ELR (cell line): ENCODE measurements at regions not wholly inside any gene's neighbourhood (a gene's known extent, or its start where the extent isn't known, plus 50 kb on each side); places are given as distances from the start of the nearest gene placed in this dataset.
"Not testable (repeated sequence)": the region's sequence is repeated elsewhere in the genome, so short reads cannot be mapped to it uniquely, and the experiment has no call there.

Source experiments
- DNase-seq: peaks from one replicate; pipeline ENCODE4 v3.0.0-alpha.2; 2015; ENCODE audit warnings: low read depth

DNA sequence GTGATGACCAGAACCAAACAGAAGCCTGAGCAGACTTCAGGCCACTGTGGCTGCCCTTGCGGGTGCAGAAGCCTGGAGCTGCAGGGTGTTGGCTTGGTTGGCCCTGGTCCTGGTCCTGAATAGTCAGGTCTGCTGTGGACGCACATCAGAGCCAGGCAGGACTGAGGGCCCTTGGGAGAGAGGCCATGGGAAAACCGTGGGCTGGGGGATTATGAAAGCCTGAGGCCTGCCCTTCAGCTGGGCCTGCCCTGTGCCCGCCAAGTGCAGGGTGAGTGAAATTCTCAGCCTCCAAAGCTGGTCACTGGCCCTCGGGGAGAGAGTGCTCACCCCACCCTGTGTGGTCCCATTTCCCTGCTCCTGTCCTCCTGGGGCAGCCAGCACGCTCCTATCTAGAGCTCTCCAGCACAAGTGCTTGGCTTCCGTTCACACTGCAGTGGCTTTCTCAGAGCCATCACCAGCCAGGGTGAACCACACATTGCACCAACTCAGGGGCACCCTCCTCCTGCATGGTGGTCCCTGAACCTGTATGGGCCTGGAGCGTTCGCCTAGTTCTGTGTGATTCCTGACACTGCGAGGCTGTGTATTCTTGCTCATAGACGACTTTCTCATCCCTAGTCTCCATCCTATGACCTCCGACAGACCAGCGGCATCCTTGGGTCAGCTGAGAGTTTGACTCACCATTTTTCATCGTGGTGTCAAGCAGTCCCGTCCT, 146.1 kb downstream of the TTLL2 start:
- no peak for DNase-seq

DNA sequence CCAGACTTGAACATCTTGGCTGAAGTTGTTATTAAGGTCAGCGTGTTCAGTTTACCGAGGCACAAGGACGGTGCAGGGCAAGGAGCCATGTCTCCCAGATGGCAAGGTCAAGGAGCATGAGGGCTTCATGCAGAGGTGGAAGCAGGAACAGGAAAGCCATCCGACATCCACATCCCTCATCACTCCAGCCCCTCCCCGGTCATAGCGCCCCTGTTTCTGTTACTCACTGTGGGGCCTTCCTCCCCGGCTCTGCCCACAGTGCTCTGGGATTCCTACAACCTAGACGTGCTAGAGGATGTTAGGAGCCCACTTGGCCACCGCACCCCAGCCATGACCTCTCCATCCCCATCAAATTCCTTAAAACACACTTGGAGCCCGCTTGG, 146.7 kb downstream of the TTLL2 start:
- no peak for DNase-seq

DNA sequence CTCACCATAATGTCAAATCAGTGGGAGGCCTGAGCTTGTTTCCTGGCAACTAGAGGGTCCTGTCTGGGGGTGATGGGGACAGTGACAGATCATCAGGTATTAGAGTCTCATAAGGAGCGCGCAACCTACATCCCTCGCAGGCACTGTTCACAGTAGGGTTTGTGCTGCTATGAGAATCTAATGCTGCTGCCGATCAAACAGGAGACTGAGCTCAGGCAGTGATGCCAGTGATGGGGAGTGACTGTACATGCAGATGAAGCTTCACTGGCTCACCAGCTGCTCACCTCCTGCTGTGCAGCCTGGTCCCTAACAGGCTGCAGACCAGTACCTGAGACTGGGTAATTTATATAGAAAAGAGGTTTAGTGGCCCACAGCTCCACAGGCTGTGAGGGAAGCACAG, 147.3 kb downstream of the TTLL2 start:
- no peak for DNase-seq

DNA sequence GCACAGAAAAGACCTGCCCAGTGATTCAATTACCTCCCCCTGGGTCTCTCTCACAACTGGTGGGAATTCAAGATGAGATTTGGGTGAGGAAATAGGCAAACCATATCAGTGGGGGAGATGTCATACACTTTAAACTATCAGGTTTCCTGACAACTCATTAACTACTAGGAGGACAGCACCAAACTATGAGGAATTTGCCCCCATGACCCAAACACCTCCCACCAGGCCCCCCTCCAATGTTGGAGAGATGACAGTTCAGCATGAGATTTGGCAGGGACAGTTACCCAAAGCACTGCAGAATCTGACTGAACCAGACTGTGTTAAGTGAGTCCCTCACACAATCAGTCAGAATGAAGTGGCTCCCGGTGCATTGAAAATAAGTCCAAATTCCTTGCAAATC, 148.0 kb downstream of the TTLL2 start:
- DNase-seq = no peak

DNA sequence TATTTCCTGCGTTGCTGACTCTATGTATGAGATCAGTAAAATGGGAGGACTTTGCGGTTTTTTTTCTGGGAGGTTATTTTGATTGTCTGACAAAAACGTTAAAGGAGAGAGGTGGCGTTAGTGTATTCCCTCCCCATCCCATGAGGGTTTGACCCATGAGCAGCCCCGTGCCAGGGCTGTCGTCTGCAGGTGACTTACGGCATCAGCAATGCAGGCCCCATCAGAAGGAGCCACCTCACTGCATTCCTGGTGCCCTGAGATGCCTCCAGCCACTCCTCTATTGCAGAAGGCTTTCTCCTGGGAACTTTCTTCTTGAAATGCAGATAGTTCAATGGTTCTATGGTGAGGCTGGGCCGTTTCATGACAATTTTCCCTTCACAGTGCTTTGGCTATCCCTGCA, 149.3 kb downstream of the TTLL2 start:
- DNase-seq = no peak

DNA sequence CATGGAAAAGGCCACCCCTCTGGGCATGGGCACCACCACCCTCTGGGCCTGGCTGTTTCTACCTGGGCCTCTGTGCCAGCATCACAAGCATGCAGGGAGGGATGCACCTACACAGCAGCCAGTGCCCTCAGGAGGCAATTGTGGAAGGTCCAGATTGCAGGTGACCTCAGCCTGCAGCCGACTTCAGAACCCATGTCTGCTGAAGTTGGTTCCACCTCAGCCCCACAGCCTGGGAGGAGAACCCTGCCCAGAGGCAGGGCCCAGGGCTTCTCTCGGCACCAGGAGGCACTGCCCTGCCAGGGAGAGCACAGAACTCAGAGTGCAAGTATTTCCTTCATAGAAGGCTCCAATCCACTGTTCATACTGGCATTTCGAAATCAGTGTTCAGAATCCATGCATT, 149.8 kb downstream of the TTLL2 start:
- DNase-seq = no peak

DNA sequence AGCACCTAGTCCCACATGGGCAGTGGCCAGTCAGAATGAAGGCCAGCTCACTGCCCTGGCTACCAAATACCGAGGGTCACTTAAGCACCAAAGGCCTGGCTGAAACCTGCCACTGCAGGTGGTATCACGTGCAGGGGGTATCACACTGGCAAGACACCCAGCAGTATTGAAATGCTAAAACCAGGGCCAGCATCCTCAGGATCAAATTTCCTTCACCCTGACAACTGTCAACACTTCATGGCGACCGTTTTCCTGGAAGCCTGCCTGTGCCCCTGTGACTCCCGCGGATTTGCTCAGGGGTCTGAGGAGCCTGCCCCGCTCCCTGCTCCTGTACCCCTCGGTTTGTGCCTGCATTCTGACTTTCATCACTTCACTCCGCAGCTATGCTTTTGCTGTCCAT, 151.1 kb downstream of the TTLL2 start:
- DNase-seq = no peak

DNA sequence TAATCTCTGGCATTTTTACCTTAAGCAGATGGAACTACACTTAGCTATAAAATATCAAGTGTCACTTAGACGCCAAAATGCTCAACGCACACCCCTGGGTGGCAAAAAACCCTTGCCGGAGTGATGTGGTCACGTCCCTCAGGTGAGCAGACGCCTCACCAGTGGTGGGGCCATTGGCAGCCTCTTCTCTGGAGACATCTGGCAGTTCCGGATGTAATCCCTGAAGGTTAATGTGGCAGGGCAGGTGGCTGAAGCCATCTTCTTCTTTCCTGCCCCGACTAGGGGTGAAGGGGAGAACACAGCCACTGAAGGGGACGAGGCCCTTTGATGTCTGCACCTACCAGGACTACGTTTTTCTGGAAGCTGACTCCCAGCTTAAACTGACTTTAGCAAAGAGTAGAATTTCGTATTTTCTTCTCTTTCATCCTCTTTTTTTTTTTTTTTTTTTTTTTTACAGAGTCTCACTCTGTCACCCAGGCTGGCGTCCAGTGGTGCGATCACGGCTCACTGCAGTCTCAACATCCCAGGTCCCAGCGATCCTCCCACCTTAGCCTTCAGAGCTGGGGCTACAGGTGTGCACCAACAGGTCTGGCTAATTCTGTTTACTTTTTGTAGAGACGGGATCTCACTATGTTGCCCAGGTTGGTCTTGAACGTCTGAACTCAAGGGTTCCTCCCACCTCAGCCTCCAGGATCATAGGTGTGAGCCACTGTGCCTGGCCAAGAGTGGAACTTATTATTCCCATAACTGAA, 152.1 kb downstream of the TTLL2 start:
- DNase-seq = no peak

DNA sequence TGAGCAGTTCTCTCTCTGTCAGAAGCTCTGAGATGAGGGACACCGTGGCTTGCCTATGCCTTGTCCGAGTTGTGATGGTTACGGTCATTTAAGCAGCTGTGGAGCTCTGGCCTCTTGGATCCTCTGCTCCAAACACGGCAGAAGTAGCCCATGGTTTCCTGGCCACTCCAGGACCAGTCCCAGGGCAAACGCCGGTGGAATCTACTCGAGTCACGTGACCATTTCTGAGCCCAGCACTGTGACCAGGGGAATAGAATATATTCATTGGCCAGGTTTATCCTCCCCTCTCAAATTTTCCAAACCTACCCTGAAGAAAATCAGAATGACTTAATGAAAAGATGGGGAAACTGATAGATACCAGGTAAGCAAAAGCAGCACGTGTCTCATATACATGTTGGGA, 152.8 kb downstream of the TTLL2 start:
- no peak for DNase-seq

DNA sequence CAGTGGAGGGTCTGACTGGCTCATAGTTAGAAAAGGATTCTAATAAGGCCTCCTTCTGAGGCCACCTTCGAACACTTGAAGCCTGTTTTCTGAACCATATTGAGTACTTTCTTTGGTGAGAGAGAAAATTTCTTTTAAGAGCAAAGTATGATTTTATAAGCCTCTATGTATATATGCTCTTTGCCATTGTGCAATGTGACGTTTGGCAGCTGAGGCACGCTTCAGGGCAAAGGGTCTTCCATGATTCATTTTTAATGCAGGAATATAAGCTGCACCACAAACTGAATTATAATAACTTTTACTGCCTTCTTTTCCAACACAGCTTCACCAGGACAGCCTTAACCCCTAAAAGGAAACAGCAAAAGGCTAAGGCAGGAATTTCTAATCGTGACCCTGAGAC, 154.4 kb downstream of the TTLL2 start:
- DNase-seq = no peak

DNA sequence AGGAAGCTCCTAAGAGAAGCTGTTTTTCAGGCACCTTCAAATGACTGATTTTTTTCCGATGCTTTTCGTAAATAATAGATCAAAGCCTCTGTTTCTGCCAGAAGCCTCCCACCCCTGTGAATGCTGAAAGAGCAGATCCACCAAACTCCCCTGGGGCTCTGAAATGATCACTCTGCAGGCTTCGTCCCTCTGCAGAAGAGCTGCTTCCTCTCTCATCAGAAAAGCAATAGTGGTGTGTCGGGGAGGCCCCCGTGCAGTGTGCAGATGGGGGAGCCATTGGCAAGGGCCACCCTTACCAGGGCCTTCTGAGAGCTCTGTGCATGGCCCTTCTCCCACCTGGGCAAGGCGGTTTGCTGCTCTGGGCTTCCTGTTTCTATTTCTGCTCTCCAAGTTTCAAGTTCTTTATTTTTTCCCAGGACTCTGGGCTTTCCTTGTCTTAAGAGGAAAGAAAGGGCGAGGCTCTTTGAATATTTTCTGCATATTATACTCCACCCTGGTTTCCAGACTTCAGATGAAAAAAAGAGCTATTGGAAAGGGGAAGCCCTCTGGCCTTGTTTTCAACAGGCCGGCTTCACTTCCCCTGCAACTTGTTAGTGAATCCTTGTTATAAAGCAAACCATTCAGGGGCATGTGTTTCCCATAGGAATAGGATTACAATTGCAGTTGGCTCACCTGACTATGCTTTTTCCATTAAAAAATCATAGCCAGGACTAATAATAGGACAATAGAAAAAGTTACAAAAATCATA, 155.2 kb downstream of the TTLL2 start:
- no peak for DNase-seq

DNA sequence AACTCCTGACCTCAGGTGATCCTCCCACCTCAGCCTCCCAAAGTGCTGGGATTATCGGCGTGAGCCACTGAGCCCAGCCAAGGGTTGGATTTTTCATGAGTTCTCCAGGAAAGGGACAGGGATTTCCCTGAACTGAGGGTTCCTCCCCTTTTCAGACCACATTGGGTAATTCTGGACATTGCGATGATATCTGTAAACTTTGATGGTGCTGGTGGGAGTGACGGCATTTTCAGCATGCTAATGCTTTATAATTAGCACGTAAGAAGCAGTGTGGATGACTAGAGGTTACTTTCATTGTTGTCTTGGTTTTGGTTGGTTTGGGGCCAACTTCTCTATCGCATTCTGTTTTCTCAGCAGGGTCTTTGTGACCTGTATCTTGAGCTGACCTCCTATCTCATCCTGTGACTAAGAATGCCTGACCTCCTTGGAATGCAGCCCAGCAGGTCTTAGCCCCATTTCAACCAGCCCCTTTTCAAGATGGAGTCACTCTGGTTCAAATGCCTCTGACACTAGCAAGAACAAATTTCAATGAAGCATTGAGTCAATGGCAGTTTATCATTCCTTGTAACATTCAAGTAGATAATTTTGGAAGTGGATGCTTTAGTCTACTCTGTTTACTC, 156.5 kb downstream of the TTLL2 start:
- no peak for DNase-seq

DNA sequence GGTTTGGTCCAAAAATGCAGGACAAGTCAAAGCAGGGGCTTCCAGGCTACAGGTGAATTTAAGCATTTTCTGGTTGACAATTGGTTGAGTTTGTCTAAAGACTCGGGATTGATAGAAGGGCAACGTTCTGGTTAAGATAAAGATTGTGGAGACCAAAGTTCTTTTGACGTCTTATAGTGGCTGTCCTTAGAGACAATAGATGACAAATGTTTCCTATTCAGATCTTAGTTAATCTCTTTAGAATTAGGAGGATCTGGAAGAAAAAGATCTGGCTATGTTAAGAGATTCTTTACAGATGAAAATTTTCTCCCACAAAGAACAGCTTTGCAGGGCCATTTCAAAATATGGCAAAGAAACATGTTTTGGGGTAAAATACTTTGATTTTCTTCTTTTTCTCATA, 157.9 kb downstream of the TTLL2 start:
- DNase-seq = not testable (repeated sequence)

DNA sequence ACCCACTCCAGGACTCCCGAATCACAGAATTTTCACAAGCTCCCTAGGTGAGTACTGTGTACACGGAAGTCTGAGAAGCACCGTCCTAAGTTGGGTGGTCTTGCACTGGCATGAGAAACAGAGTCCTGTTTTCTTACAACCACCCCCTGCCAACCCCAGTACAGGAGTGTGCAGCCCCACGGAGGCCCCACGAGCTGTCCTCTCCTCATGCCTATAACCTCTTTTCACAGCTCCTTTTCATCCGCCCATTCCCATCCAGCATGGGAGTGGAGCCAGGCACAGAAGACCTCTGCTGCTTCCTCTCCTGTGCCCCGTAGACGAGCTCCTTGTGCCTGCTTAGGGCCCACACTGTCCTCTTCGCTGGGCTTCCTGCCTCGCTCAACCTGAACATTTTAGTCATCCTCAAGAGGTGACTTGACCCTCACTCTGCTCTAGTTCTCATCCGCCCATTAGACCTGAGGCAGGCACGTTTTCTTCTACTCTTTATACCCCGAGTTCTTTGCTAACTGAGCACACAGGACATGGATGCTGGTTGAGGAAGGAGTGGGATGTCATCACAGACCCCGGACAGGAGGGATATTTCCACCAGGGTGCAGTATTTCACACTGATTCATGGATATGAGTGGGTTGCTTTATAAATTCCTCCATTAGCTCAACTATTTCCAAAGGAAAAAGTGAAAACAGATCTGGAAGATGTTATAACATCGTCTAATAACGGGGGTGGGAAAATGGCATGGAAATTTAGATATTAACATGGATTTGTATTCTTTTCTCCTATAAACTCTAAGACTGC, 160.5 kb downstream of the TTLL2 start:
- no peak for DNase-seq

DNA sequence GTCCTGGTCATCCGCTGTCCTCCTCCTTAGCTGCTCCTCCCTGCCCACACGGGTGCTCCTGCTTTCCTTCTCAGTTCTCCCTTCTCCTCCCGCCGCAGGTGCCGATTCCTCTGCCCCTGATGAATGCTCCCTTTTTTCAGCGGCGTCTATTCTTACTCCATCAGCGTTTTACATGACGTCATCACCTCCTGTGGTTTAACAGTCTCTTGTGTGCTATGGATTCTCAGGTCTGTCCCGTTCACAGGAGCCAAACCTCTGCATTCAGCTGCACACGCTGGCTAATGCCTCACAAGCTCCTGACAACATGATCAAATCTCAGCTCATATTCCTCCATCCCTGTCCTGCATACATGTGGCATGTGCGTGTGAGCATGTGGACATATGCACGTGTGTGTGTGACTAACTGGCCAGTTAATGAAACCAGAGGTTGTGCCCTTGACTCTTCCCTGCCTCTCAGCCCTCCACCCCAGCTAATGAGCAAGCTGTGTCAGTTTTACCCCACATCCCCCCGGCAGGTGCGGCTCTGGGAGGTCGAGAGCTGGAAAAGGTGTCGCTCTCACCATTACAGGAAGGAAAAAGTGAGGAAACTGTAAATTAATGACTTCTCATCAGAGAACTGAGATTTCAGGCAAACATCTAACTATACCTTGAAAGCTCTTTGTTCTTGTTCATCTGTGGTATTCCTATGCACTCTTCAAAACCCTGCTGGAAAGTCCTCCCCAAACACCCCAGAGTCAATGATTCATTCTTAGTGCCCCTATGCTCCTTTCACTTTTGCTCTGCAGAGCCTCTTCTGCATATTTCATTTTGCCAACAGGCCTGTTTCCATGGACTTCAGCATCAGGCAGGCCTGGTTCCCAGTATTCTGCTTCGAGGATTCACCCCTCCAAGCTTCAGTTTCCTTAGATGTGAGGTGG, 163.1 kb downstream of the TTLL2 start:
- DNase-seq = no peak

DNA sequence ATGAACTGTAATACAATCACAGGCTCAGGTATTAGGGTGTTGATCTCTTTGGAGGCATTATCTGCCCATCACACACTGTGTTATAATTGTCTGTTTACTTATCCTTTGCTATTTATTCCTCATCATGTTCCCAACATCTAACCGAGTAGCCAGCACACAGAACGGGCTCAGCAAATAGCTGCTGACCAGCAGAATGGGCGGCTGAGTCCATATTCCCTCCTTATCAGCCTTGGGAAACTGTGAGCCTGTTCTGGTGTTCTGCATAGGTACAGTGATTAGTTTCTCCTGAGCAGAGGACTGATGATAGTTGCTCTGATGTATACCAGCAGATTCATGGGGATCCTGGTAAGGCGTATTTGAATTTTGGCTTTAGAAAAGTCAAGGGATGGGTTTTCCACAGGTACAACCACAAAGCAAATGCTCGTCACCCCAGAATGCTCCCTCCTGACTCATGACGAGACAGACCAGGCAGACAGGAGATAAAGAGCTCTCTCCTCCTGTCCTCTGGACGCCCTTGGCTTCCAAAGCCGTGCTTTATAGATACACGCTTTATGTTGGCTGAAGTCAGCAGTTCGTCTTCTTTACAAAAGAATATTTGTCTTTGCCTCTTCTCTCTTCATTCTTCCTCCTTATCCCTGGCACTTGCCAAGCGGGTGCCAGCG, 166.7 kb downstream of the TTLL2 start:
- DNase-seq = no peak

DNA sequence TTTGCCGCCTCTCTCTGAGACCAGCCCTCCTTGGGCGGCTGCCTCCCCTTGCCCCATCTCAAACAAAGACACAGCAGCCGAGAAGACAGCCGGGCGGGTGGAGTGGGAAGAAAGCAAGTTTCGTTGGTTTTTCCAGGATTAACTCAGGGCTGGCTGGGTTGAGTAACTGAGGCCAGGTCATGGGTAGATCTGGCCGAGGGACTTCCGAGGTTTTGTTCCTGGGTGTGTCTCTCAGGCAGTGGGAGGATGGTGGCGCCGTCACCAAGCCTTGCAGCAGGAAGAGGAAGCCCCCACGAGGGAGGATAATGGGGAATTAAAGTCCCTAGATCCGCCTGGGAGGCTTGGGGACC, 167.2 kb downstream of the TTLL2 start:
- no peak for DNase-seq

DNA sequence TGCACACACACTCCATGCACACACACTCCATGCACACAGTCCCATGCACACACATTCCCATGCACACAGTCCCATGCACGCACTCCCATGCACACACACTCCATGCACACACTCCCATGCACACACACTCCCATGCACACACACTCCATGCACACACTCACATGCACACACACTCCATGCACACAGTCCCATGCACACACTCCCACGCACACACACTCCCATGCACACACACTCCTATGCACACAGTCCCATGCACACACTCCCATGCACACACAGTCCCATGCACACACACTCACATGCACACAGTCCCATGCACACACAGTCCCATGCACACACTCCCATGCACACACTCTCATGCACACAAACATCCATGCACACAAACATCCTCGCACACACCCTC, 168.4 kb downstream of the TTLL2 start:
- no peak for DNase-seq

DNA sequence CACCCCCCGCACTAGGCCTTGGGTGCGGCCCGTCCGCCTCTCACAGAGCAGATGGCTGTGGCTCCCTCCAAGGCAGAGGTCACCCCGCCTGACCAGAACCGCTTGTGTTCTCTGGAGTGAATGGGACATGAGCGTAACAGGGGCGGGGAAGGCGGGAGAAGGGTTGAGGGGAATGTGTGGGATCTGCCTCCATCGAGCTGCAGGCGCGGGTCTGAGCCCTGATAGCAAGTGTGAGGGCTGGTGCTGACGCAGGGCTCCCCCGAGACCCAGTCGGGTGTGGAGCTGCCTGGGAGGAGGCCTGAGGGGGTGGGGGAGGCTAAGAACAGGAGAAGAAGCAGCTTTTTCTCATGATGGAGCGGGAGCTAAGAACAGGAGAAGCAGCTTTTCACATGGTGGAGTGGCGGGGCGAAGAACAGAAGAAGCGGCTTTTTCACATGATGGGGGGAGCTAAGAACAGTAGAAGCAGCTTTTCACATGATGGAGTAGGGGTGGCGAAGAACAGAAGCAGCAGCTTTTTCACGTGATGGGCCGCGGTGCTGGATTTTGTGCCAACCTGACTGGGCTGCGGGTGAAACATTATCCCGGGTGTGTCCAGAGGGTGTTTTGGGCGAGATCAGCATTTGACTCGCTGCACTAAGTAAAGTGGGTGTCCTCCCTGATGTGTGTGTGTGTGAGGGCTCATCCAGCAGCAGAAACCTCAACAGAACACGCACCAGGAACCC, 169.3 kb downstream of the TTLL2 start:
- no peak for DNase-seq
